Neuronal stem cell (in vitro differentiated cells): ENCODE measurements at regions not wholly inside any gene's neighbourhood (a gene's known extent, or its start where the extent isn't known, plus 50 kb on each side); places are given as distances from the start of the nearest gene placed in this dataset.

Source experiments
- DNase-seq: peaks from one replicate; pipeline ENCODE4 v3.0.0-alpha.2; 2013; ENCODE audit warnings: low spot score
- H2AFZ ChIP-seq: one replicate; pipeline ENCODE4 v1.6.1; 2013; ENCODE audit warnings: mild to moderate bottlenecking, low read length, inconsistent platforms
- H2AK5ac ChIP-seq: 2 replicates; pipeline ENCODE4 v1.6.1; 2013; ENCODE audit warnings: low read depth, mild to moderate bottlenecking, inconsistent platforms, low read length, moderate library complexity, mixed read lengths
- H2BK120ac ChIP-seq: 2 replicates; pipeline ENCODE4 v1.6.1; 2013; ENCODE audit warnings: low read depth, mild to moderate bottlenecking, inconsistent platforms, low read length, moderate library complexity, mixed read lengths
- H2BK12ac ChIP-seq: one replicate; pipeline ENCODE4 v1.6.1; 2013; ENCODE audit warnings: low read length, inconsistent platforms
- H2BK15ac ChIP-seq: 2 replicates; pipeline ENCODE4 v1.6.1; 2013; ENCODE audit warnings: mild to moderate bottlenecking, low read length, inconsistent platforms, mixed read lengths
- H2BK5ac ChIP-seq: one replicate; pipeline ENCODE4 v1.6.1; 2013; ENCODE audit warnings: inconsistent platforms, mild to moderate bottlenecking, low read length, moderate library complexity
- H3K14ac ChIP-seq: one replicate; pipeline ENCODE4 v1.6.1; 2013; ENCODE audit warnings: low read length, inconsistent platforms
- H3K18ac ChIP-seq: 2 replicates; pipeline ENCODE4 v1.6.1; 2013; ENCODE audit warnings: low read length, inconsistent platforms
- H3K23ac ChIP-seq: 2 replicates; pipeline ENCODE4 v1.6.1; 2013; ENCODE audit warnings: low read depth, mild to moderate bottlenecking, mixed read lengths, low read length, inconsistent platforms; ENCODE audit not compliant: poor library complexity
- H3K27ac ChIP-seq: replicated peaks from 3 replicates; pipeline ENCODE4 v1.5.1; 2013; ENCODE audit warnings: low read length, inconsistent platforms
- H3K27me3 ChIP-seq, 3 experiments: 2 replicates each; pipeline ENCODE4 v1.6.1; 2013; ENCODE audit warnings: low read length in 3 of 3, mild to moderate bottlenecking in 2 of 3, inconsistent platforms in 1 of 3, low read depth in 1 of 3, mixed read lengths in 1 of 3, moderate library complexity in 1 of 3; ENCODE audit not compliant: control insufficient read depth in 3 of 3, insufficient read depth in 3 of 3
- H3K36me3 ChIP-seq, 2 donors: replicated peaks in 1 of 2; 2 replicates each; pipeline ENCODE4 v1.6.1; 2013; ENCODE audit warnings: low read length in 2 of 2; ENCODE audit not compliant: control insufficient read depth in 2 of 2, insufficient read depth in 2 of 2
- H3K4ac ChIP-seq: 2 replicates; pipeline ENCODE4 v1.6.1; 2013; ENCODE audit warnings: inconsistent platforms, mild to moderate bottlenecking, low read length, moderate library complexity
- H3K4me1 ChIP-seq, 2 donors: 1 replicate in 1 of 2; 2 replicates in 1 of 2; pipeline ENCODE4 v1.6.1; 2013; ENCODE audit warnings: low read length in 2 of 2, low read depth in 1 of 2; ENCODE audit not compliant: control insufficient read depth in 2 of 2, insufficient read depth in 1 of 2
- H3K4me2 ChIP-seq: one replicate; pipeline ENCODE4 v1.6.1; 2013; ENCODE audit warnings: mild to moderate bottlenecking, low read length, inconsistent platforms; ENCODE audit not compliant: insufficient read depth, poor library complexity, severe bottlenecking
- H3K4me3 ChIP-seq, 2 donors: 2 replicates each; pipeline ENCODE4 v1.5.1; 2013; ENCODE audit warnings: low read length in 2 of 2, mild to moderate bottlenecking in 2 of 2, inconsistent platforms in 1 of 2, moderate library complexity in 1 of 2
- H3K79me1 ChIP-seq: one replicate; pipeline ENCODE4 v1.6.1; 2013; ENCODE audit warnings: low read depth, mild to moderate bottlenecking, inconsistent platforms, low read length, moderate library complexity
- H3K9ac ChIP-seq: one replicate; pipeline ENCODE4 v1.6.1; 2013; ENCODE audit warnings: mild to moderate bottlenecking, low read depth, low read length, inconsistent platforms; ENCODE audit not compliant: poor library complexity
- H3K9me3 ChIP-seq, 2 donors: replicated peaks in 1 of 2; 2 replicates each; pipeline versions ENCODE3 to v1.6.1; 2013; ENCODE audit warnings: low read length in 2 of 2, mild to moderate bottlenecking in 2 of 2, inconsistent platforms in 1 of 2, low read depth in 1 of 2, mixed read lengths in 1 of 2, moderate library complexity in 1 of 2; ENCODE audit not compliant: control insufficient read depth in 2 of 2, insufficient read depth in 1 of 2
- H4K8ac ChIP-seq: one replicate; pipeline ENCODE4 v1.6.1; 2013; ENCODE audit warnings: low read depth, mild to moderate bottlenecking, inconsistent platforms, low read length, moderate library complexity
- H4K91ac ChIP-seq: one replicate; pipeline ENCODE4 v1.6.1; 2013; ENCODE audit warnings: low read length, low read depth, mild to moderate bottlenecking, inconsistent platforms; ENCODE audit not compliant: poor library complexity
- WGBS, 2 donors: extraction: QIAGEN DNeasy Blood & Tissue Kit; methylation state at CpG; one replicate each; pipeline ENCODE4 v1.1.7; 2013; ENCODE audit warnings: missing lambda C conversion rate in 2 of 2, mixed read lengths in 1 of 2; ENCODE audit not compliant: insufficient read length in 2 of 2, insufficient replicate concordance in 1 of 2; ENCODE audit errors: extremely low coverage in 2 of 2; 5-methylcytosine and 5-hydroxymethylcytosine counted together

DNA sequence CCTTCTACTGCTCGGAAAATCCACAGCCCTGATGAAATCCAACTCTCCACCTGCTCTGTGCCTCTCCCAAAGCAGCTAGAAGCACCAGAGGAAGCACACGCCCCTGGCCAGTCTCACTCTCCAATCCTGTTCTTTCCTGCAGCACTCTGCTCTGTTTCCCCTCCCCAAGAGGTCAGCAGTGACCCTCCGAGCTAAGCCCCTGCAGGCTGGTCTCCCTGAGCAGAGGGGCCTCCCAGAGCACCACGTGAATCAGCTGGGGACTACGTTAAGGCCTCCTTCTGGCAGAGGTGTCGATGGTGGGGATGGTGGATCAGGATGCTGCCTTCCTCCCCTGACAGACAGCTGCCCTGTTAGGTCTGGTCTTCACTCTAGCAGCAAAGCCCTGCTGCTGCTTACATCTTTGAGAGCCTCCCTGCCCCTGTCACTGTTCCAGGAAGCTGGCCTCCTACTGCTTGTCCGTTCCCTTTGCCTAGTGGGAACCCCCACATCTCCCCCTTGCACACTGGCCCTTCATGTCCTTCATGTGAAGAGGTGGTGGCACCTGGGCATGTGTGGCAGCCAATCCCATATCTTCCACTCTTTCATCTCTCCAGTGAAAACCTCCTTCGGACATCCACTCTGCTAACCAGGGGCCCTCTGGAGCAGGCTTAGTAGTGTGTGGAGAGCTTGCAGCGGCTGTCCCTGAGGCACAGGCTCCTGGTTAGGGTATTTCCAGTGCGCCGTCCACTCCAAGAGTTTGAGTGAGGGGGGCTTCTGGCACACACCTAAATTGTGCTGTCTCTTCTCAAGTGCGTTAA lies 307.5 kb upstream of the HS6ST1 start:
- Histone ChIP-seq H3K4me2 (no peak overlapping the region), H2BK12ac (no peak overlapping the region), H4K8ac (no peak overlapping the region), H4K91ac (no peak overlapping the region), H2AK5ac (peak overlapping the region; percentile 4), H2AFZ (peak overlapping the region; percentile 77), H3K14ac (no peak overlapping the region), H3K4me3 (no peak overlapping the region), H3K27me3 (no peaks in the 10 kb centered on the region), H2BK15ac (no peak overlapping the region), H3K23ac (no peak overlapping the region), H3K18ac (peak overlapping the region; percentile 60), H3K27ac (no peak overlapping the region), H3K36me3 (no peaks in the 10 kb centered on the region), H3K79me1 (no peaks in the 10 kb centered on the region), H3K4ac (no peak overlapping the region), H3K9me3 (peaks cover 0 to 2% of the 10 kb centered on the region in 2 donors), H2BK5ac (no peak overlapping the region), H3K9ac (no peak overlapping the region), H2BK120ac (no peak overlapping the region), H3K4me1 (peaks cover 15 to 28% of the 10 kb centered on the region in 2 donors)
- no peak for DNase-seq
- no CpG with 5 or more reads among the region's 12 CpGs for WGBS, 2 donors

- H3K9ac ChIP-seq = no peak overlapping the region
- no peak overlapping the region for H3K4me2 ChIP-seq
- WGBS, 2 donors = no CpG with 5 or more reads among the region's 20 CpGs
- H3K4me3 ChIP-seq = no peak overlapping the region
- peak overlapping the region; percentile 5 for H3K18ac ChIP-seq
- no peak overlapping the region for H2BK12ac ChIP-seq
- peaks cover 23 to 33% of the 10 kb centered on the region in 2 donors for H3K4me1 ChIP-seq
- peak overlapping the region; percentile 77 for H2AFZ ChIP-seq
- no peaks in the 10 kb centered on the region for H3K27me3 ChIP-seq
- H3K23ac ChIP-seq = no peak overlapping the region
- H2BK5ac ChIP-seq = no peak overlapping the region
- H2BK120ac ChIP-seq = no peak overlapping the region
- peak overlapping the region; percentile 47 for H2BK15ac ChIP-seq
- no peak overlapping the region for H3K4ac ChIP-seq
- H3K14ac ChIP-seq = peak overlapping the region; percentile 9
- H3K9me3 ChIP-seq = peaks cover 0 to 2% of the 10 kb centered on the region in 2 donors
- H3K79me1 ChIP-seq = no peaks in the 10 kb centered on the region
- DNase-seq = no peak
- no peaks in the 10 kb centered on the region for H3K36me3 ChIP-seq
- no peak overlapping the region for H4K8ac ChIP-seq
- H4K91ac ChIP-seq = no peak overlapping the region
- H3K27ac ChIP-seq = no peak overlapping the region
- H2AK5ac ChIP-seq = no peak overlapping the region
Measured at GRCh38 chr2:128626760-128627511, 308.3 kb upstream of the HS6ST1 start.

DNA sequence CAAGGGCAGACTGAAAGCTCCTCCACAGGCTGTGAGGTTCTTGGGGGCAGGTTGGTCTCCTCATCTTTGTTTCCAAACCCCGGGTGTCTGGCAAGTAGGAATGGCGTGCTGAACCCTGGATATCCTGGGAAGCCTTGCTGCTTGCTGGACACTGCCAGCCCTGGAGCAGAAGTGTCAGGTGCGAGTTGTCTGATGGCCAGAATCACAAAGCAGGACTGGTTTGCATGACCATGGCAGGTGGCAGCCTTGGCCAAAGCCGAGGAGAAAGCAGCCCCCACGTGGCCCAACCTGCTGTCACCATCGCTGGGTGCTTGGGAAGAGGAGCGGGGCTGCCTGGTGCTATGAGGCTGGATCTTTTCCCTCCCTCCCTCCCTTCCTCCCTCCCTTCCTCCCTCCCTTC lies 309.5 kb upstream of the HS6ST1 start:
- no peak overlapping the region for H2BK120ac ChIP-seq
- H3K36me3 ChIP-seq = no peaks in the 10 kb centered on the region
- H3K4me2 ChIP-seq = no peak overlapping the region
- no peak overlapping the region for H2BK12ac ChIP-seq
- peak overlapping the region; percentile 1 for H2AK5ac ChIP-seq
- no peak for DNase-seq
- H2BK5ac ChIP-seq = no peak overlapping the region
- no CpG with 5 or more reads among the region's 7 CpGs for WGBS, 2 donors
- H3K9ac ChIP-seq = no peak overlapping the region
- no peak overlapping the region for H2AFZ ChIP-seq
- no peak overlapping the region for H4K91ac ChIP-seq
- no peak overlapping the region for H3K4me3 ChIP-seq
- H3K4me1 ChIP-seq = peaks cover 35 to 36% of the 10 kb centered on the region in 2 donors
- peaks cover 0 to 2% of the 10 kb centered on the region in 2 donors for H3K9me3 ChIP-seq
- no peaks in the 10 kb centered on the region for H3K79me1 ChIP-seq
- H3K27me3 ChIP-seq = no peaks in the 10 kb centered on the region
- no peak overlapping the region for H3K23ac ChIP-seq
- H3K14ac ChIP-seq = no peak overlapping the region
- peak overlapping the region; percentile 75 for H3K18ac ChIP-seq
- H4K8ac ChIP-seq = no peak overlapping the region
- H3K27ac ChIP-seq = no peak overlapping the region
- peak overlapping the region; percentile 44 for H2BK15ac ChIP-seq
- no peak overlapping the region for H3K4ac ChIP-seq

DNA sequence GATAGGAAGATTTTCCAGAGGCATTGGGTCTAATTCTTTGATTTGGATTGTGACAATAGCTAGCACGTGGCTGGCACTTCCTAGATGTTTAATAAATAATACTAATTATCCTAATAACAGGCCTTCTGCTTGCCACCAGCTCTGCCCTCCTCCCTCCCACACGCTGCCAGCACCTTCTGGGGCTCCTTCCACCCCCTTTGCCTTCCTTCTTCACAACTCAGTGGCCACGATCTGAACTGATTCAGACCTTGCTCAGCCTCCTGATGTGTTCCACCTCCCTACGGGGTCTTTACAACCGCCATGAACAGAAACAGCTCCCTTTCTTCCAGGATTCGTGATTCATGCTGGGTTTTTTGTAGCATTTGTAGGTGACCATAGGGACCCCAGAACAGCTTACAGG lies 310.3 kb upstream of the HS6ST1 start:
- Histone ChIP-seq H3K14ac (no peak overlapping the region), H3K9me3 (peaks cover 0 to 2% of the 10 kb centered on the region in 2 donors), H3K18ac (no peak overlapping the region), H2BK12ac (no peak overlapping the region), H2AFZ (no peak overlapping the region), H3K36me3 (no peaks in the 10 kb centered on the region), H3K23ac (no peak overlapping the region), H2BK15ac (no peak overlapping the region), H4K91ac (no peak overlapping the region), H3K4me2 (no peak overlapping the region), H3K4me1 (peaks cover 30 to 41% of the 10 kb centered on the region in 2 donors), H2AK5ac (no peak overlapping the region), H3K9ac (no peak overlapping the region), H3K27ac (no peak overlapping the region), H2BK120ac (no peak overlapping the region), H4K8ac (no peak overlapping the region), H2BK5ac (no peak overlapping the region), H3K27me3 (no peaks in the 10 kb centered on the region), H3K4ac (no peak overlapping the region), H3K4me3 (no peak overlapping the region), H3K79me1 (no peaks in the 10 kb centered on the region)
- WGBS, 2 donors = no CpG with 5 or more reads among the region's 6 CpGs
- no peak for DNase-seq
